22Rv1 (cell line): ENCODE measurements at regions not wholly inside any gene's neighbourhood (a gene's known extent, or its start where the extent isn't known, plus 50 kb on each side); places are given as distances from the start of the nearest gene placed in this dataset.

Source experiments
- H3K27ac ChIP-seq: fragments of 450-650 bp; 2 replicates; pipeline ENCODE4 v1.5.1; 2017
- ZFX ChIP-seq: fragments of 450-650 bp; IDR thresholded peaks from 2 replicates; pipeline ENCODE4 v1.6.1; 2017; ENCODE audit warnings: antibody characterized with exemption, borderline replicate concordance
- TF ChIP-seq, protein P1 (sequence below): fragments of 450-650 bp; IDR thresholded peaks from 2 replicates; pipeline ENCODE4 v1.5.1; 2017; ENCODE audit warnings: mild to moderate bottlenecking

GRCh38 chr13:31049083-31049482 lies 112.6 kb downstream of the HSPH1 start:
- no peak overlapping the region for H3K27ac ChIP-seq
- TF ChIP-seq ZFX = no peak
- TF ChIP-seq, protein P1, sequence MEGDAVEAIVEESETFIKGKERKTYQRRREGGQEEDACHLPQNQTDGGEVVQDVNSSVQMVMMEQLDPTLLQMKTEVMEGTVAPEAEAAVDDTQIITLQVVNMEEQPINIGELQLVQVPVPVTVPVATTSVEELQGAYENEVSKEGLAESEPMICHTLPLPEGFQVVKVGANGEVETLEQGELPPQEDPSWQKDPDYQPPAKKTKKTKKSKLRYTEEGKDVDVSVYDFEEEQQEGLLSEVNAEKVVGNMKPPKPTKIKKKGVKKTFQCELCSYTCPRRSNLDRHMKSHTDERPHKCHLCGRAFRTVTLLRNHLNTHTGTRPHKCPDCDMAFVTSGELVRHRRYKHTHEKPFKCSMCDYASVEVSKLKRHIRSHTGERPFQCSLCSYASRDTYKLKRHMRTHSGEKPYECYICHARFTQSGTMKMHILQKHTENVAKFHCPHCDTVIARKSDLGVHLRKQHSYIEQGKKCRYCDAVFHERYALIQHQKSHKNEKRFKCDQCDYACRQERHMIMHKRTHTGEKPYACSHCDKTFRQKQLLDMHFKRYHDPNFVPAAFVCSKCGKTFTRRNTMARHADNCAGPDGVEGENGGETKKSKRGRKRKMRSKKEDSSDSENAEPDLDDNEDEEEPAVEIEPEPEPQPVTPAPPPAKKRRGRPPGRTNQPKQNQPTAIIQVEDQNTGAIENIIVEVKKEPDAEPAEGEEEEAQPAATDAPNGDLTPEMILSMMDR = no peak

GRCh38 chr13:31048521-31048920 lies 113.2 kb downstream of the HSPH1 start:
- TF ChIP-seq ZFX = no peak
- TF ChIP-seq, protein P1 = no peak
- no peak overlapping the region for H3K27ac ChIP-seq

DNA sequence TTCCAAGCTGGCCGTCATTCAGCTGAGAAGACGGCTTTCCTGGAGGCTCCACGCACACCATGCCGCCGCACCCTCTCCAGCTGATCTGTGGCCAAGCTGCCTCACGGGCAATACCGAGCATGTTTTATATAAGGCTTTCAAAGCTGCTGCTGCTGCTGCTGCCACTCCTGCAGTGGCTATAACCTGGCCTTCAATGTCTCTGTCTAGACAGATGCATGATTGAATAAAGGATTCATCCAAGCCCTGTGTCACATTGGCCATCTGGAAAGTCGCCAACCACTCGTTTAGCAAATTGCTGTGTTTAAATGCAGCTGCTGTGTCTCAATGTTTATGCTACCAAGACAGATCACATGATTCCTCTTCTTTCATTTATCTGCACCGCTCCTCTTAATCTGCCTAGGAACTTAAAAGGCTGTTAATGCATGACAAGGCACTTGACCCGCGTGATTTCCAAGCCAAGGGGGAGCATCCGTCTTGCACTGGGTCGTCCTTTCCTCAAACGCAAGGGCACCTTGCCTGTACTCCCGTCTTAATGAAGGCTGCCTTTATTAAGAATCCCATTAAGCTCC lies 114.3 kb downstream of the TEX26 start:
- TF ChIP-seq, protein P1 = no peak
- no peak for TF ChIP-seq ZFX
- no peak overlapping the region for H3K27ac ChIP-seq

DNA sequence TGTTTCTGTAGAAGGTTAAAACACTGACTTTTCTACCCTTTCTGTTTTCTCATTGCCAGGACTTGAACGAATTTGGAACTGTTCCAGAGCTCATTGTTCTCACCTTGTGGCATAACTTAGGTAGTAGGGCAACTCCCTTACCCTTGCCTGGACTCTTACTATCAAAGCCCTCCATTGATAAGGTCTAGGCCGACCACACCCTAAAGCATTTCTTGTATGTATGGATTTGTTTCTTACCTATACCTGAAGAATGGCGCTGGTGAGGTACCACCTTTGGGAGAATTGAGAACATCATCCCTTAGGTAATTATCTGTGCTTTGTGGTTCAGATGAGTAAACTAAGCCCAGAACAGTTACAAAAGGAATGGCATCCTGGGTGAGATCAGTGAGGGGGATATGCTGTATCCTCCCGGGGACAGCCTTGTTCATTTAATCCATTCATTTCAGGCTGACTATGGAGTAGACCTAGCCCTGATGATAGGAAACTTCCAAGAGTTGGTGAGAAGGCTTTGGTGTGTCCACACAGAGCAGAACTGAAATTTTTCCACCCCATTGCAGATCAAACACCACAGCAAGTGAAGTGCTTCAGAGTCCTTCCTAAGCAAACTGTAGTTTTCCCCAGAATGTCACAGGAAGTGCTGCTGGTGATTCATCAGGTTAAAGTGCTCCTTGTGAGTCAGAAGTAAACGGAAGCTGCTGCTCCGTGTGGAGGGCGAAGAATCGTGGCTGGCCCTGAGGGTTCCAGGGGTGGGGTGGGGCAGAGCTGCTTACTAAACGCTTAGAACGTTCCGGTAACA lies 113.0 kb downstream of the TEX26 start:
- H3K27ac ChIP-seq = no peak overlapping the region
- TF ChIP-seq, protein P1 = no peak
- TF ChIP-seq ZFX = no peak

GRCh38 chr13:31044364-31045285 lies 112.2 kb downstream of the TEX26 start:
- TF ChIP-seq, protein P1 = peak; percentile 96
- no peak for TF ChIP-seq ZFX

GRCh38 chr13:31043957-31044356 lies 111.5 kb downstream of the TEX26 start:
- TF ChIP-seq, protein P1 = no peak
- TF ChIP-seq ZFX = no peak
- H3K27ac ChIP-seq = no peak overlapping the region

More at GRCh38 chr13:31044364-31045285, 112.2 kb downstream of the TEX26 start:
- no peak overlapping the region for H3K27ac ChIP-seq
